ENCODE measurements at regions not wholly inside any gene's neighbourhood (a gene's known extent, or its start where the extent isn't known, plus 50 kb on each side); places are given as distances from the start of the nearest gene placed in this dataset.

DNA sequence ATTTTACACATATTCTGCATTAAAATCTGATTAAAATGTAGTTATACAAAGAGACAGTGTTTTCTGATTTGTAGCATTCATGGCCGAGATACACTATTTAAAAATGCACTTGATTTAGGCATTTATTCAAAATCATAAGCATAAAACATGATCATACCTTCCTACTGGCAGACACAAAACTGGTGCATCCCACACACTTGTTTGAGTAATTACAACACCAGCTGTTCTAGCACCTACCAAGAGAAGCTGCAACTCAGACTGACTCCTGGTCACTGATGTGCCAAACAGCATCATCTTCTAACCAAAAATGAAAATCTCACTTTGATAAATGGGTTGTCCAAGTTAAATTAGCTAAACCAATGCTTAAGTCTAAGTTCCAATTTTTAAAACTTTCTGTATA, 262.7 kb upstream of the NSMCE3 start:
- Histone ChIP-seq H3K27ac (no peak overlapping the region), H3K4me1 (peaks cover 8% of the 10 kb centered on the region; the same call in 1 of the 3 replicates), H3K4me2 (no peak overlapping the region), H3K4me3 (no peak overlapping the region), H3K9me3 (no peaks in the 10 kb centered on the region)
- peak; percentile 7 for FAIRE-seq
- CTCF ChIA-PET, result interaction anchor here (1.0 kb wide), 1 partner anchor 37 kb away, joined by 3 read pairs; no protein-coding TSS in a partner anchor
- no peak for DNase-seq (ENCODE audit: low read depth in 1 of 2, low spot score in 1 of 2)
- ATAC-seq, result no peak
- POLR2A ChIA-PET, result no interaction called here
- TF ChIP-seq RNF2 (IDR thresholded peaks at IDR 0.05; ENCODE audit: borderline replicate concordance, low read depth) (no peak), SMC3 (IDR thresholded peaks at IDR 0.05) (no peak), PHF8 (IDR thresholded peaks at IDR 0.05; ENCODE audit: borderline replicate concordance, low read depth) (no peak), RARB (CRISPR knock-in tag; IDR thresholded peaks at IDR 0.05) (no peak), HDAC2 (IDR thresholded peaks at IDR 0.05) (no peak), NPAS2 (CRISPR knock-in tag; IDR thresholded peaks at IDR 0.05; ENCODE audit: borderline replicate concordance) (no peak), ZFP36 (IDR thresholded peaks at IDR 0.05; ENCODE audit: borderline replicate concordance, partially characterized antibody) (no peak), MYC (IDR thresholded peaks at IDR 0.05; ENCODE audit: borderline replicate concordance, low read length) (no peak), CBX8 (IDR thresholded peaks at IDR 0.05) (no peak), KDM1A (IDR thresholded peaks at IDR 0.05; ENCODE audit: low read depth) (no peak), NFE2L2 (conservative IDR thresholded peaks at IDR 0.05; ENCODE audit: low read length) (no peak), EP300 (IDR thresholded peaks at IDR 0.05) (no peak), EHF (CRISPR knock-in tag; IDR thresholded peaks at IDR 0.05) (no peak), JUNB (IDR thresholded peaks at IDR 0.05) (no peak), CHD4 (IDR thresholded peaks at IDR 0.05; ENCODE audit: borderline replicate concordance) (no peak), HEYL (CRISPR knock-in tag; IDR thresholded peaks at IDR 0.05) (no peak), BHLHE40 (IDR thresholded peaks at IDR 0.05; ENCODE audit: low read depth, low read length) (no peak), HOXB5 (CRISPR knock-in tag; IDR thresholded peaks at IDR 0.05) (no peak)
- TF ChIP-seq, protein P1, sequence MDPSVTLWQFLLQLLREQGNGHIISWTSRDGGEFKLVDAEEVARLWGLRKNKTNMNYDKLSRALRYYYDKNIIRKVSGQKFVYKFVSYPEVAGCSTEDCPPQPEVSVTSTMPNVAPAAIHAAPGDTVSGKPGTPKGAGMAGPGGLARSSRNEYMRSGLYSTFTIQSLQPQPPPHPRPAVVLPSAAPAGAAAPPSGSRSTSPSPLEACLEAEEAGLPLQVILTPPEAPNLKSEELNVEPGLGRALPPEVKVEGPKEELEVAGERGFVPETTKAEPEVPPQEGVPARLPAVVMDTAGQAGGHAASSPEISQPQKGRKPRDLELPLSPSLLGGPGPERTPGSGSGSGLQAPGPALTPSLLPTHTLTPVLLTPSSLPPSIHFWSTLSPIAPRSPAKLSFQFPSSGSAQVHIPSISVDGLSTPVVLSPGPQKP (IDR thresholded peaks at IDR 0.05; ENCODE audit: low read depth, low read length), result no peak
- TF ChIP-seq, protein P2, sequence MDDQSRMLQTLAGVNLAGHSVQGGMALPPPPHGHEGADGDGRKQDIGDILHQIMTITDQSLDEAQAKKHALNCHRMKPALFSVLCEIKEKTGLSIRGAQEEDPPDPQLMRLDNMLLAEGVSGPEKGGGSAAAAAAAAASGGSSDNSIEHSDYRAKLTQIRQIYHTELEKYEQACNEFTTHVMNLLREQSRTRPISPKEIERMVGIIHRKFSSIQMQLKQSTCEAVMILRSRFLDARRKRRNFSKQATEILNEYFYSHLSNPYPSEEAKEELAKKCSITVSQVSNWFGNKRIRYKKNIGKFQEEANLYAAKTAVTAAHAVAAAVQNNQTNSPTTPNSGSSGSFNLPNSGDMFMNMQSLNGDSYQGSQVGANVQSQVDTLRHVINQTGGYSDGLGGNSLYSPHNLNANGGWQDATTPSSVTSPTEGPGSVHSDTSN (IDR thresholded peaks at IDR 0.05), result no peak
- 36% methylated on average over 1 of the region's 1 CpG for WGBS (ENCODE audit: missing lambda C conversion rate)

DNA sequence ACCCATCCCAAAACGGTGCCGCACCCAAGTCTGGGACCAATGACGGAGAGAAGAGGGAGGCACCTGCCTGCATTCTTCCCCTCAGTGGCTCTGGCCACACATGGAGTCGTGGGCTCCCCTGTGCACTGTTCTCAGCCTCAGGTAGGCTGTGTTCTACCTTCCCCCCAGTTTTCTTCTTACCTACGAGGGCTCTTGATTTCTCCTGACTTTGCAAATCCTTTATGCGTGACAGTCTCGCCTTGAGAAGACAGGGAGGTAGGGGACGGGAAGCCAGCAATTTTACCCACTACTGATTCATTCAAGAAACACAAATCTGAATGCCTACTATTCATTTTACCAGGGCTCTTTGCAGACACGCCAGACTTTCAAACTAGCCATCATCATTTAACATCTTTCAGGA, 261.3 kb upstream of the NSMCE3 start:
- FAIRE-seq (no peak), ATAC-seq (no peak), DNase-seq (ENCODE audit: low read depth in 1 of 2, low spot score in 1 of 2) (no peak)
- POLR2A ChIA-PET, result no interaction called here
- CTCF ChIA-PET, result no interaction called here
- Histone ChIP-seq H3K9me3 (no peaks in the 10 kb centered on the region), H3K4me2 (no peak overlapping the region), H3K4me3 (no peak overlapping the region), H3K4me1 (peaks cover 8% of the 10 kb centered on the region; the same call in 1 of the 3 replicates), H3K27ac (no peak overlapping the region)
- TF ChIP-seq, protein P2 (IDR thresholded peaks at IDR 0.05), result no peak
- TF ChIP-seq MAFK (IDR thresholded peaks at IDR 0.05; ENCODE audit: partially characterized antibody), result no peak
- no peak for TF ChIP-seq EHF (CRISPR knock-in tag; IDR thresholded peaks at IDR 0.05)
- TF ChIP-seq, protein P3, sequence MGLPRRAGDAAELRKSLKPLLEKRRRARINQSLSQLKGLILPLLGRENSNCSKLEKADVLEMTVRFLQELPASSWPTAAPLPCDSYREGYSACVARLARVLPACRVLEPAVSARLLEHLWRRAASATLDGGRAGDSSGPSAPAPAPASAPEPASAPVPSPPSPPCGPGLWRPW (IDR thresholded peaks at IDR 0.05), result no peak
- no peak for TF ChIP-seq KDM1A (IDR thresholded peaks at IDR 0.05; ENCODE audit: low read depth)
- TF ChIP-seq MAZ (IDR thresholded peaks at IDR 0.05; ENCODE audit: borderline replicate concordance, low read depth, low read length), result no peak
- no peak for TF ChIP-seq JUN (IDR thresholded peaks at IDR 0.05)
- WGBS (ENCODE audit: missing lambda C conversion rate), result 71% methylated on average over 9 of the region's 9 CpGs
